GM06990 (cell line): ENCODE measurements at regions not wholly inside any gene's neighbourhood (a gene's known extent, or its start where the extent isn't known, plus 50 kb on each side); places are given as distances from the start of the nearest gene placed in this dataset.

Source experiments
- DNase-seq: peaks from one replicate; pipeline ENCODE4 v3.0.0-alpha.2; 2011; ENCODE audit not compliant: insufficient read length; ENCODE audit errors: extremely low read depth
- H3K27me3 ChIP-seq: replicated peaks from 2 replicates; pipeline ENCODE4 v1.6.0; 2011; ENCODE audit warnings: low read length; ENCODE audit not compliant: control insufficient read depth, insufficient read depth
- H3K36me3 ChIP-seq: 2 replicates; pipeline ENCODE4 v1.5.1; 2011; ENCODE audit warnings: low read length; ENCODE audit not compliant: control insufficient read depth, insufficient read depth
- H3K4me3 ChIP-seq: replicated peaks from 2 replicates; pipeline ENCODE4 v1.5.1; 2011; ENCODE audit warnings: low read depth, mild to moderate bottlenecking, control low read depth, low read length
- CTCF ChIP-seq: IDR thresholded peaks from 2 replicates; pipeline ENCODE4 v1.5.1; 2011; ENCODE audit warnings: low read length, control low read depth, mild to moderate bottlenecking, inconsistent platforms; ENCODE audit not compliant: insufficient read depth, poor library complexity, severe bottlenecking

DNA sequence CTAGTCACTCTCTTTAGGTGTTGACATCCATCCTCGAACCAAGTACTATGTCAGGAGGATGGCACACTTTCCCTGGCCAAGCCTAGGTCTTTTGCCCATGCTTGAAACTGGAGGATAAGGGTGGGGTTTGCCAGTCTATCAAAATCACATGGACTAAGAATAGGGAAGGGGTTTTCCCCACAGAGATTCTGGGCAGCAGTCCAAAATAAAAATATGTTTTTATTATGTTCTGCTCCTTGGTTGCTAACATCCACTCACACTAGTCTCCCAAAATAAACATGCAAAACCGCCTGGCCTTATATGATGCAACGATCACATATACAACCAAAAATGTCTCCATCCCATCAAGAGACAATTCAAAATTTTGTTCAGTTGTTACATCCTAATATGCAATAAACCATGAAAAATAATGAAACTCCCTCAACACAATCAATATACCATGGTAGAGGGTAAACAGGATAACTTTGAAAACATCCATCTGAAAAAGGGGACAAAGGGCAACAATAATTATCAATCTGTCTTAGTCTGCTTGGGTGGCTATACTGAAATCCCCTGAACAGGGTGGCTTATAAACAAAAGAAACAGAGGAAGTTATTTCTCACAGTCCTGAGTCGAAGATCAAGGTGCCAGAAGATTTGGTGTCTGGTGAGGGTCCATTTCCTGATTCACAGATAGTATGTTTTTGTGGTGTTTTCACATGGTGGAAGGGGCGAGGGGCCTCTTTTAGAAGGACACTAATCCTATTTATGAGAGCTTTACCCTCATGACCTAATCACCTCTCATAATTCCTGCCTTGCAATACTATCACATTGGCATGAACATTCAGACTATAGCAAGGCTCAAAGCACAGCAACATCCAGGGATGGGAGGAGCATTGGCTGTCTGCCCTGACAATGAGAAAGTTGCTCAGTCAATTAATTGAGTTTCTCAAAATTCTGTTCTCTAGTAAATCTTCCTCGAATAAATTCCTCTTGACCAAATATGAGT is 159.3 kb downstream of the ETV1 start:
- Histone ChIP-seq H3K4me3 (no peak overlapping the region), H3K27me3 (no peaks in the 10 kb centered on the region), H3K36me3 (no peaks in the 10 kb centered on the region)
- DNase-seq = no peak
- no peak for TF ChIP-seq CTCF

GRCh38 chr7:13832346-13832745 is 157.1 kb downstream of the ETV1 start:
- H3K36me3 ChIP-seq = no peaks in the 10 kb centered on the region
- DNase-seq = no peak

DNA sequence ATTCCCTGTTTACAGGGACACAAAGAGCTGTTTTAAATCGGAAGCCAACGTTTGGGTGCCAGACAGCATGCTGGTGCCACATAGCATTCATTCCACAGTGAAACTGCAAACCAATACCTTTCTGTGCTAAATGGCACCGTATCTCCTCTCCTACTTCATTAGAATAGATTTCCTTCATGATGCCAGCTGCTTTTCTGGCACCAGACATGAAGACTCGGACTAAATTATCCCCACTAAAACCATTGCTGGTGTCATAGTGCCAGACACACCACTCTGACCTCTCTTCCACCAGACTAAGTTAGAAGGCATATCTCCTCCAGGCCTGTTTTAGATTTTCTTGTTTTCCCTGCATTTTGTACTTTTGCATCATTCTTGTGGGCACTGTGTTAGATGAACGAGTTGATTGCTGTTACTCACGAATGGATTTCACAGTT is 155.1 kb downstream of the ETV1 start:
- Histone ChIP-seq H3K36me3 (no peaks in the 10 kb centered on the region), H3K4me3 (no peak overlapping the region), H3K27me3 (no peaks in the 10 kb centered on the region)
- no peak for DNase-seq
- TF ChIP-seq CTCF = no peak

More at GRCh38 chr7:13832346-13832745, 157.1 kb downstream of the ETV1 start:
- Histone ChIP-seq H3K27me3 (no peaks in the 10 kb centered on the region), H3K4me3 (no peak overlapping the region)
- no peak for TF ChIP-seq CTCF

DNA sequence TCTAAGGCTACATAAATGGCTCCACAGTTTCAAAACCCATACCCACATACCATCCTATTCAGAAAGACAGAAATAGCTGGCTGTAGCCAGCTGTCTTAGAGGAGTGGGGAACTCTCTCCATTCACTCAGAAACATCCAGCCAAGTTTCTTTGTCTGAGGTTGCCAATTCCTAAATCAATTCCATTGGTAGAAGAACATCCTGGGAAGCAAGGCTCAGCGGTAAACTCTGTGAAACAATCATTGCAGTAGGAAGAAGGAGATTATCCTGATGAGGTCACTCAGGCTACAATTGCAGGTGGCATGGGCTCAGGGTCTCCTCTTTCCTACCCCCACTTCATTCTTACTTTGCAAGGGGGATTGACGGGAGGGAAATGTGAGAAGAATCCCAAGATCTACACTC is 154.0 kb downstream of the ETV1 start:
- H3K4me3 ChIP-seq = no peak overlapping the region
- no peaks in the 10 kb centered on the region for H3K36me3 ChIP-seq
- no peaks in the 10 kb centered on the region for H3K27me3 ChIP-seq
- no peak for DNase-seq
- no peak for TF ChIP-seq CTCF

- no peak for DNase-seq
- Histone ChIP-seq H3K4me3 (no peak overlapping the region), H3K36me3 (no peaks in the 10 kb centered on the region), H3K27me3 (no peaks in the 10 kb centered on the region)
- no peak for TF ChIP-seq CTCF
Measured at GRCh38 chr7:13839063-13839462, 150.4 kb downstream of the ETV1 start.
